HCT116 (cell line): ENCODE measurements at regions not wholly inside any gene's neighbourhood (a gene's known extent, or its start where the extent isn't known, plus 50 kb on each side); places are given as distances from the start of the nearest gene placed in this dataset.

Source experiments
- CBX3 ChIP-seq: IDR thresholded peaks from 2 replicates; pipeline ENCODE4 v1.6.1; 2012; ENCODE audit warnings: low read depth
- TF ChIP-seq, protein P1 (sequence below), 3 experiments: fragments of 200-600 bp in 1 of 3; sonication (generic) in 1 of 3; IDR thresholded peaks in 2 of 3; conservative IDR thresholded peaks in 1 of 3; 2 replicates each; pipeline ENCODE4 v1.5.1; 2012 to 2017; ENCODE audit warnings: low read depth in 2 of 3, low read length in 2 of 3, antibody characterized with exemption in 1 of 3, borderline replicate concordance in 1 of 3, control low read depth in 1 of 3, mild to moderate bottlenecking in 1 of 3, mixed read lengths in 1 of 3, mixed run types in 1 of 3, moderate library complexity in 1 of 3; ENCODE audit not compliant: insufficient read depth in 1 of 3

DNA sequence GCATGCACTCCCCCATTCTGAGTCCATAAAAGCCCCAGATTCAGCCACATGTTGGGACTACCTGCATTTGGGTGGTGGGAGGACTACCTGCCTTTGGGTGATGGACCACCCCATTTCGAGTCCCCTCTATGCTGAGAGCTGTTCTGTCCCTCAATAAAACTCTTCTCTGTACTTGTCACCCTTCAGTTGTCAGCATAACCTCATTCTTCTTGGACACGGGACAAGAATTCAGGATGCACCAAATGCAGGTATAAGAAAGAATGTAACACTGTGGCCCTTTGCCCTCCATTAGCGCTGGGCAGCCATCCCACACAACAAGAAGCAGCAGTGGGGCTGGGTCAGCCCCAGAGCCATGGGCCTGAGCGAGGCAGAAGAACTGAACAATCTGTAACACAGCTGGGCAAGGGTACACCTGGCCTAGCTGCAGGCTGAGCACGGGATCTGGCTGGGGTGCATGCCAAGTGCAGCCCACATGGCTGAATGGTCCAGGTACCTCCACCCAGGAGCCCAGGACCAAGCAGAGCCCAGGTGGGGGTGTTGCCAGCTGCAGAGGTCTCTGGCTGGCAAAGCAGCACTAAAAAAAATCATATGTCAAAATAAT, 1344.3 kb upstream of the LRRTM3 start:
- TF ChIP-seq, protein P1, sequence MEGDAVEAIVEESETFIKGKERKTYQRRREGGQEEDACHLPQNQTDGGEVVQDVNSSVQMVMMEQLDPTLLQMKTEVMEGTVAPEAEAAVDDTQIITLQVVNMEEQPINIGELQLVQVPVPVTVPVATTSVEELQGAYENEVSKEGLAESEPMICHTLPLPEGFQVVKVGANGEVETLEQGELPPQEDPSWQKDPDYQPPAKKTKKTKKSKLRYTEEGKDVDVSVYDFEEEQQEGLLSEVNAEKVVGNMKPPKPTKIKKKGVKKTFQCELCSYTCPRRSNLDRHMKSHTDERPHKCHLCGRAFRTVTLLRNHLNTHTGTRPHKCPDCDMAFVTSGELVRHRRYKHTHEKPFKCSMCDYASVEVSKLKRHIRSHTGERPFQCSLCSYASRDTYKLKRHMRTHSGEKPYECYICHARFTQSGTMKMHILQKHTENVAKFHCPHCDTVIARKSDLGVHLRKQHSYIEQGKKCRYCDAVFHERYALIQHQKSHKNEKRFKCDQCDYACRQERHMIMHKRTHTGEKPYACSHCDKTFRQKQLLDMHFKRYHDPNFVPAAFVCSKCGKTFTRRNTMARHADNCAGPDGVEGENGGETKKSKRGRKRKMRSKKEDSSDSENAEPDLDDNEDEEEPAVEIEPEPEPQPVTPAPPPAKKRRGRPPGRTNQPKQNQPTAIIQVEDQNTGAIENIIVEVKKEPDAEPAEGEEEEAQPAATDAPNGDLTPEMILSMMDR (IDR thresholded peaks at IDR 0.05 in 2 of 3, conservative IDR thresholded peaks at IDR 0.05 in 1 of 3; ENCODE audit: borderline replicate concordance in 1 of 3, insufficient read depth in 1 of 3, low read depth in 2 of 3, low read length in 2 of 3): no peak
- TF ChIP-seq CBX3: no peak
